ENCODE measurements at regions not wholly inside any gene's neighbourhood (a gene's known extent, or its start where the extent isn't known, plus 50 kb on each side); places are given as distances from the start of the nearest gene placed in this dataset.
"Not testable (repeated sequence)": the region's sequence is repeated elsewhere in the genome, so short reads cannot be mapped to it uniquely, and the experiment has no call there.

- DNase-seq = no peak
These were observed 251.4 kb upstream of the B3GALT2 start for GRCh38 chr1:193437785-193438184.

- not testable (repeated sequence) for DNase-seq
These were observed 250.9 kb upstream of the B3GALT2 start for GRCh38 chr1:193437333-193437732.

GRCh38 chr1:193435781-193436180 is 249.4 kb upstream of the B3GALT2 start:
- no peak for DNase-seq

- DNase-seq = no peak
These were observed 247.9 kb upstream of the B3GALT2 start for GRCh38 chr1:193434319-193434718.

GRCh38 chr1:193433599-193433998 is 247.2 kb upstream of the B3GALT2 start:
- DNase-seq = no peak

GRCh38 chr1:193432979-193433587 is 246.7 kb upstream of the B3GALT2 start:
- DNase-seq = no peak

GRCh38 chr1:193431265-193431977 is 245.0 kb upstream of the B3GALT2 start:
- no peak for DNase-seq

- no peak for DNase-seq
These were observed 241.1 kb upstream of the B3GALT2 start for GRCh38 chr1:193427524-193427923.

GRCh38 chr1:193426061-193426460 is 239.6 kb upstream of the B3GALT2 start:
- no peak for DNase-seq

GRCh38 chr1:193421487-193421886 is 235.1 kb upstream of the B3GALT2 start:
- peak; percentile 34 for DNase-seq

- DNase-seq = no peak
These were observed 232.9 kb upstream of the B3GALT2 start for GRCh38 chr1:193419295-193419694.

- no peak for DNase-seq
These were observed 232.3 kb upstream of the B3GALT2 start for GRCh38 chr1:193418745-193419058.

GRCh38 chr1:193417945-193418744 is 231.7 kb upstream of the B3GALT2 start:
- DNase-seq = no peak

GRCh38 chr1:193417403-193417802 is 231.0 kb upstream of the B3GALT2 start:
- no peak for DNase-seq

GRCh38 chr1:193416226-193417024 is 230.0 kb upstream of the B3GALT2 start:
- no peak for DNase-seq

GRCh38 chr1:193415256-193415655 is 228.8 kb upstream of the B3GALT2 start:
- no peak for DNase-seq

GRCh38 chr1:193413376-193413775 is 227.0 kb upstream of the B3GALT2 start:
- DNase-seq = no peak

GRCh38 chr1:193412748-193413147 is 226.3 kb upstream of the B3GALT2 start:
- DNase-seq = no peak

- no peak for DNase-seq
These were observed 225.3 kb upstream of the B3GALT2 start for GRCh38 chr1:193411714-193412113.

GRCh38 chr1:193411215-193411614 is 224.8 kb upstream of the B3GALT2 start:
- no peak for DNase-seq

- no peak for DNase-seq
These were observed 222.4 kb upstream of the B3GALT2 start for GRCh38 chr1:193408782-193409293.

GRCh38 chr1:193406901-193407300 is 220.5 kb upstream of the B3GALT2 start:
- peak; percentile 52 for DNase-seq

GRCh38 chr1:193404236-193404635 is 217.8 kb upstream of the B3GALT2 start:
- DNase-seq = no peak
